HG02870 (cell line): ENCODE measurements at regions not wholly inside any gene's neighbourhood (a gene's known extent, or its start where the extent isn't known, plus 50 kb on each side); places are given as distances from the start of the nearest gene placed in this dataset.
"Not testable (repeated sequence)": the region's sequence is repeated elsewhere in the genome, so short reads cannot be mapped to it uniquely, and the experiment has no call there.

Source experiments
- ATAC-seq: cut with Tn5 transposase; IDR thresholded peaks from one replicate; pipeline ENCODE4 v1.9.1; 2021; ENCODE audit warnings: mild to moderate bottlenecking, moderate library complexity; ENCODE audit not compliant: unreplicated experiment

DNA sequence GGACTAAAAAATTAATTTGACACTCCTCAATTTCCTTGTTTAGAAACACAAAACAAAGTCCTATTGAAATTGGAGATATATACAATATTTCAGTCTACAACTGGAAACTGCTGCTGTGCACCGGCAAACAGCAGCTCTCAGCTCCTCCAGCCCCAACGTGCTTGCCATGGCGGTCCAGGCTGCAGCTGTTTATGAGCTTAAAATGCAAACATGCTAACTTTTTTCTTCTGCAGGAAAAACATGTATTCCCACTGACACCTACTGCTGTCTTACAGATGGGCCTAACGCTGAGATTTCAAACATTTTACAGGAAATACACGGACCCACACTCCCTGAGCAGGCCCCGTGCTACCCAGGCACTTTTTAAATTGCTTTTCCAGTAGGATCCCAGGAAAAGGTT is 195.5 kb downstream of the BCL11A start:
- no peak for ATAC-seq

DNA sequence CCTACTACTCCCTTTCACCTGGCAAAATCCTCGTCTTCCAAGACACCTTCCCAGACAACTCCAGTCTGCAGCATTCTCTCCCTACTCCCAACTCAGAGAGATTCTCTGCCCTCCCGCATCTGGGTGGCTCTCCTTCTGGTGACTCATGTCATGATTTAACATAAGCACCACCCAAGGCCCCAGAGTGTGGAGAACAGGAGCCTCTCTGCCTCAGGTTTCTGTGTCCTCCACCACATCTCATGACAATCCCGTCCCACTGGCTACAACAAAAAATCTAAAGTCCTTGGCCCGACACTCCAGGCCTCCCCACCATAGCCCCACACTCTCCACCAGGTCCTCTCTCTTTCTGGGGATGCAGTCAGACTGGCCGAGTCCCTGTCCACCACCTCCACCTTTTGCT is 197.1 kb downstream of the BCL11A start:
- no peak for ATAC-seq

DNA sequence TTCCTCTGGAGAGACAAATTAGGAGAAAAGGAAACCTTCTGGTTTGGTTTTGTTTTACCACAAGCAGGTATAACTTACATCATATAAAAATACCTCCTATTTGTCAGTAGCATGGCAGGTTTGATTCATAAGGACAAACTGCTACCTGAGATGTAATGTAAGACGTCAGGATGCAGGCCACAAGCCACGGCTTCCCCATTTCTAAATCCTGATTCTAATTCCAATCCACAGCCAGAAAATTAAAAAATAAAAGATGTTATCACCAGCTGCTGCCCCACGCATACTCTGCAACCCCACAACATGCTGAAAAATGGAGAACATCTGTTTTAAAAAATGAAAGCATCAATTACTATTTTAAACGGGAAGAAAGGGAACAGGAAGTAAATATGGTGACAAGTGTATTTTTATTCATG is 197.6 kb downstream of the BCL11A start:
- peak; percentile 22 for ATAC-seq

DNA sequence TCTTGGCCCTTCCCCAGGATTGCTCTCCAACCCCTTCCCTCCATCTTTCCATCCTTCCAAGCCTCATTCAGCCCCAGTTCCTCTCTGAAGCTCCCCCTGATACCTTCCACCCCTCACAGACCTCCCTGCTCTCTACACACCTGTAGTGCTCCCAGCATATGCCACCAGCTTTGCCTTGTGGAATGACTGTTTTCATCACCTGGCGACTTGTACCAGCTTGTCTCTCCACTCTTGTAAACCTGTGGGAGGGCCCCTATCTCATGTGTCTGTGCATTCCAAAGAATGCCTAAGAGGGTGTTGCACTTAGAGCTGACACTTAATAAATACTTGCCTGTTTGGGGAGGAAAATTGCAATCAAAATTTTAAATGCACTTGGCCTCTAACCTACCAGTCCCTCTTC is 198.7 kb downstream of the BCL11A start:
- ATAC-seq, result no peak

DNA sequence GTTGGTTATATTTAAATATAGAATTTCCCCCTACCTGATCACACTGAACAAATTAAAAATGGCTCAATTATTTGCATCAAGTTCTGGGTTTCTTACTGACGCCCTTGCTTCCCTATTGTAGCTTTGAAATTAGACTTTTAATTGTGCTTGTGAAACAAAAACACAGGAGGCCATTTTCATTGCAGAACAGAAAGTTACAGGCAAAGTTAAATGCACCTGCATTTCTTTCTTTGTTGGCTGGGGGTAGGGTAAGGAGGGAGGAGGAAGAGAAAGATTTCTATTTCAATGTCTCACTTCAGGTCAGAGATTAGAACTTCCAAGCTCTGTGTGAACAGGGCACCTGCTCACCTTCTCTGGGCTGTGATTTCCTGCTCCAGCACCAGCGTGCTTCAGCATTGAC is 199.6 kb downstream of the BCL11A start:
- ATAC-seq, result peak; percentile 43

DNA sequence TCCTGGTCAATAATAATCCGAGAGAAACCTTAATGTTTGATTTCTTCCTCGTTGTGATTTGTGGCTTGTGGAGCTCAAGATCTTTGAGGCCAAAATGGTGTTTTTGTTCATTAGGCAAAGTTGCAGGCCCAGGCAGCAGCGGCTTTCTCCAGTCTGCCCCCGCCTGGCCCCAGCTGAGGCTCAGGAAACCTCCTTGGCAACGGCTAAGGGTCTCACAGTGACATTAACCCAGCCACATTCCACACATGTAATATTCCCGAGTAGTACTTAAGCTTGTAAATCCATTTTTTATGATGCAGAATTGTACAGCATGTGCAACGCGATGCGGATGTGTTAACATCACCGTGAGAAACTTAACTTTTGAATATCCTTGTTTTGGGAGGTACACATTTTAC is 200.1 kb downstream of the BCL11A start:
- ATAC-seq, result peak; percentile 15

DNA sequence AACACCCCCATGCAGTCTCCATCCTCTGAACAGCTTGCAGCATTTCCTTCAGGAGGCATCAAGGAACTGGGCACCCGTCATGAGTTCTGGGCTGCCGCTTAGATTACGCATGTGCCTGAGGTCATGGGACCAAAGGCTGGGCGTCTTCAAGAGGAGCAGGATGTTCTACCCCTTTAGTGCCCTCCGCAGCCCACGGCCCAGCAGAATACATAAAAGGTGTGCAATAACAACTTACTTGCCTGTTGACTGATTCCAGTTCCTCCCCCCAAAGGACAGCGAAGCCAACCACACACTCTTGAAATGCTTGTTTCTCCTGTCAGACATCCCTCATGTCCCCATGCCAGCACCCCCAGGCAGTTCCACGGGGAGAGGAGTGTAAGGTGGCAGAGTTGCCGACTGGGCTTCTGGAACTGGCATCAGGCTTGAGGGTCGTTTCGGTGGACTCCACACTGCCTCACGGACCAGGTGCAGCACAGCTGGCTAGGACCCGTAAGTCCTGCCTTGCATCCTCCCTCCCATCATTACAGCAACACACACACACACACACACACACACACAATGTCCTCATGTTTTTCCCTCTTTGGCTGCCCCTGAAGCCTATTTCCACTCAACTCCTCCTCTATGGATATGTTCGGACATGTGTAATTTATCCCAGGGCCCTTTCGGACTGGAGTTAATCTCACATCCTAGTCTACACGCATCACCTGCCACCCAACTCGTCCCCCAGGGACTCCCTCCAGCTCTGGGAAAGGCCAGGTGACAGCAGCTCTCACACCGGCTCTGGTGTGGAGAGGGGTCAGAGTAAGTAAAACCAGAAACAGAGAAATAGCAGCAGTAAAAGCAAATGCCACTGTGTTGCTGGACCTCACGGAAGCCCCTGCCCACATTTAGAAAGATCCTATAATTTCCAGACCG is 200.7 kb downstream of the BCL11A start:
- no peak for ATAC-seq

DNA sequence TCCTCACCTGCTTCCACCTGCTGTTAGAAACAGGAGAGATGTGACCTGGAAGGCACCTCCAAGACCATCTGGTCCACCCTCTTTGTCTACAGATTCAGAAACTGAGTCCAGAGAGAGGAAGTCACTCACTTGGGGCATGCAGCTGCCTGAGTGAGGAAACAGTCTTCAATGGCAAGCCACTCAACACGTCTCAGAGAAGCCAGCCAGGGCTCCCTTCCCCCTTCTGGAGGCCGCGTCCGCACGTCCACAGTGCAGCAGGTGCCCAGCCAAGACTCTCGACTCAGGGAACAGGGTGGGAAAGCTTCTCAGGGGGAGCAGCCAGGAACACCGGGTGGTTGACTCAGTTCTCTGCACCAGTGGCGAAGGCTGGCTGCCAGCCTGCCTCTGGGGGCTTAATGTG is 201.7 kb downstream of the BCL11A start:
- ATAC-seq, result no peak

DNA sequence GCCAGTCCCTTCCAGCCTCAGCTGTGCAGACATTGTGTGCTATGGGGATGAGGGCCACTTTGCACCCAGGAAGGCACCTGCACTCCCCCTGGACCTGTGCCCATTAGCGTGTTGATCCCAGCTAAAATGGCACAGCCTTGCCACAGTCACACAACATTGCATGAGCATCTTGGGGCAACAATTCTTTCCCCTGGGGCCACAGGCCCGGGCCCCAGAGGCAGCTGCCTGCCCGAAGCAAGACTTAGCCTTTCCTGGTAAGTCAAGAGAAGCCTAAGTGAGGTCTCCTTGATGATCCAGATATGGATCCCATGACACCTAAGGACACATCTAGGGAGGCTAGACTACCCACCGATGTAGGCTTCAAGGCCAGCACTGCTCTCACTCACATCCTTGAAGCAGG is 202.1 kb downstream of the BCL11A start:
- no peak for ATAC-seq

DNA sequence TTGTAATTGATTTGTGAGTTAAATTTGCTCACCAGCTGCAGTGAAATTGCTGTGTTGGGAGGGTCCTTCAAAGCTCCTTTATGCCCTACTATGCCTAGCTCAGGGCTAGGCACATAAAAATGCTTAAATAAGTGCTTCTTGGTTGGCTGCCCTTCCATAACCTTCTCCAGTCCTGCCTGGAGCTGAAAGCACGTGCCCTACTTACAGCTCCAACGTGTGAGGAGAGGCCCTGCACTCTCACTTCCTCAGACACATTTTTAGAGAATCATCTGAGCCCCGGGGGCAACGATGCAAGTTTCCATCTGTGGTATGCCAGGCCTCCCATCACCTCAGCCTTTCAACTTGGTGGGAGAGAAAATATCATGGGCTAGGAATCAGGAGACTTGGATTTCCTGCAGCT is 202.7 kb downstream of the BCL11A start:
- no peak for ATAC-seq

DNA sequence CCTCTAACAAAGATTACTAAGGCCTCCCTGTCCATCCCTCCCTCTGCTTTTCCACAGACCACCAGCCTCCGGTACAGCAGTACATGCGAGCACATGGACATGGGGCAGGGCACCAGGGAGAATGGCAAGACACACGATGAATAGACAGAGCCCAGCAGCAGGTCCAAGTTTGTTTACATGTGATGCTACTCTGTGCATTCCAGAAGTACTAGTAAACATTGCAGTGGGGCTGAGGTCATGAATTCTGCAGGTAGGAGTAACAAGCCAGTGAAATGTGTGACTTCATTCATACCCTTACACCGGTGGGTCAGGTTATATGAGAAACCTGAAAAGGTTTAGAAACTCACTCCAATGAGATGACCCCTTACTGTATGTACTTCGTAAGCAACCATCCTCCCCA is 205.7 kb downstream of the BCL11A start:
- no peak for ATAC-seq

DNA sequence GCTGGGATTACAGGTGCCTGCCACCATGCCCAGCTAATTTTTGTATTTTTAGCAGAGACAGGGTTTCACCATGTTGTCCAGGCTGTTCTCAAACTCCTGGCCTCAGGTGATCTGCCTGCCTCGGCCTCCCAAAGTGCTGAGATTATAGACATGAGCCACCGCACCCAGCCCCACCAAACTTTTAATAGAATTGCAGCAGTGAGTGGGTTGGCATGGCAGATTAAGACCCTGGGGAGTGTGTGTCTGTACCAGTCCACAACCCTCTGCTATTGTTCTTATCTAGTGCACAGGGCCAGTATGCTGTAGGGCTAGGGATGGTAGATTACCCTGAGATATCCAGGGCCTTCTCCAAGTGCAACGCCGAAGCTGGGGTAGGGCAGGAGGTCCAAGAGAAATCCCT is 211.0 kb downstream of the BCL11A start:
- not testable (repeated sequence) for ATAC-seq

DNA sequence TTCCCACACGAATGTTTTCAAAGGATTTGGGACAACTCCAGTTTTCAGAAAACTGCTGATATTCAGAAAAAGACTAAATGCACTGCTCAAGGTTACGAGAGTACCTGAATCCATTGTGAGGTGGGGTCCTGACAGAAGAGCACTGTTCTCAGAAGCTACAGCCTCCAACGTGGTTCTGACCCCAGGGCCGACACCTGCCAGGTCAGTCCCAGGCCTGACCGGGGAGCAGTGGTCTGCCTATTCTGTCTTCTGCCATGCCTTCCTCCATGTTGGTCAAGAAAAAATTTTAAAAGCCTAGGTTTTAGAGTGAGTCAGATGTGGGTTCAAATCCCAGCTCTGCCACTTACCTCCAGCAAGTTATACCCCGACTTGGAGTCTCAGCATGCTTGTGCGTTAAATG is 212.3 kb downstream of the BCL11A start:
- no peak for ATAC-seq

DNA sequence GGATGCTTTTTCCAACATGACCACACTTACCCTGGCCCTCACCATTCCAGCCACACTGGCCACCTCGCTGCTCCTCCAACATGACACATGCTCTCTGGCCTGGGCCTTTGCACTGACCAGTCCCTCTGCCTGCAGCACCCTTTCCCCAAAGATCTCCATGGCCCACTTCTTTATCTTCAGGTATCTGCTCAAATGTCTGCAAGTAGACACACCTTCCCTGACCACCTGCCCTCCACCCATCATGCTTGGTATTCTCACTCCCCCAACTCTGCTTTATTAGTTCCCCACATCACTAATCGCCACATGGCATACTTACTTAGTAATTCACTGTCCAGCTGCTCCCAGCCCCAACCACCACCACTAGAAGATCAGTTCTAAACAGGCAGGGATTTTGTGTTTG is 214.2 kb downstream of the BCL11A start:
- no peak for ATAC-seq

DNA sequence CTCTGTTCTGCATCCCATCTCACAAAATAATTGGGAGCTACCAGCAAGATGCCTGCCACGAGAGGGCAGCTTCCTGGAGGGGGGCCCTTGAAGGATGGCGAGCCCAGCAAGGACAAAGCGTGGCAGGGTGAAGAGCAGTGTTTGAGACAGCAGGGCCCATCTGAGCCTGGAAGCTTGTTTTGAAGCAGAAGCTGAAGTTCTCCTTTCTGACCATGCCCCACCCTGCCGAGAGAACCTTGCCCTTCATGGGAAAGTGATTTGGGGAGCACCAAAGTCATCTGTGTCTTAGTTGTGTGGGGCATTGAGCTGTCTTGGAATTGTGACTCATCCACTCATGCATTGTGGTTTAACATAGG is 216.3 kb downstream of the BCL11A start:
- ATAC-seq, result no peak

DNA sequence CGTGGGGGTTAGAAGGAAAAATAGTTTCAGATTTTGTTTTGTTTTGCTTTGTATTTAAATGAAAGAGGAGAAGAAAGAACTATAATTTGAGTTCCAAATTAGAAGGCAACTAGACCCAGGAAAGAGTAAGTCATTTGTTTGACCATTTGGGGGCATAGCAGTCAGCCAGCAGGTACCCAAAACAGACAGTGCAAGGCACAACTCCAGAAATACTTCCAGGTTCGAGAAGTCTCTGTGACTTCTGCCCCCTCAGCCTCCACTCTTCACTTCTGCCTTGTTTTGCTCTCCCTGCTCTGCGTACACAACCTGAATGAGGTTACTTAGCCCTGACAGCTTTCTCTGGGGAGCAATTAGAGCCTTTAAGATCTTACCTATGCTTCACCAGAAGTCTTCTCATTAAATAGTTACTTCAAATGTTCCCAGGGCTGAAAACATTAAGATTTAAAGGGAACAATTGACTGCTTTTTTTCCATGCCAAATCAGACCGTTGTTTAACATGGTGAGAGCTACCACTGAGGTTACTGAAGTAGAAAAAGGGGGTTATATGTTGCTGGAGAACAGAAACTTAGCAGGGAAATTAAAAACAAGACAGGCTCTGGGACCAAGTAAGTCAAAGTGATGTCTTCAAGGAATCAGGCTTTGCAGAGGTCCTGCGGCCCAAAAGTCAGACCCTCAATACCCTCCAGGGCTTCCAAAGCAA is 216.9 kb downstream of the BCL11A start:
- no peak for ATAC-seq

DNA sequence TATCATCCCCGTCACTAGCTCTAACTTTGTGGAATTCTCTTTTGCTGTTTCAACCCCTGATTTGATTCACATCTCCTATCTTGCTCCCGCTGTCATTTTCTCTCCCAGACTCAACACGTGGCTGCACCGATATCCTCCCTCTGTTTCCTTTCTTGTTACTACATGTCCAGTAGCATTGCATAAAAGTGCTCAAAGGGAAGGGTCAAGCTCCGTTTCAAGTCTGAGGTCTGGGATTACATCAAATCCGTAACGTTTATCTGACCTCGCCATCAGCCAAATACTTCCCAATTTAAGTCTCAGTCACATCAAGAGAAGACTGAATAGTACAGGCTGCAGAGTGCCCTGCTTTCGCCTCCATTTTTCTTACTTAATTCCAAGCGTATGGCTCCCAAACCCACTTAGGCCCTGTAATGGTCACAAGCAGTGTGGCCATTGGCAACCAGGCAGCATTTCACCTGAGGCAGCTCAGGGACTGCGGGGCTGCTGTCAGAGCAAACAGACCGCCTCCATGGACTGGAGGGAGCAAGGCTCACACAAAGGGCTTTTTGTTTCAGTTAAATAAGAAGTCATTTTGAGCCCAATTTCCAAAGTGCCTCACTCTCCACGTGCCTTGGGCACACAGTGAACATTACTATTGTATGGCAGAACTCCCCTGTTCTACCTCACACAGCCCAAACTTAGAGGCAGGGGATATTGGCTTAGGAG is 217.8 kb downstream of the BCL11A start:
- no peak for ATAC-seq

DNA sequence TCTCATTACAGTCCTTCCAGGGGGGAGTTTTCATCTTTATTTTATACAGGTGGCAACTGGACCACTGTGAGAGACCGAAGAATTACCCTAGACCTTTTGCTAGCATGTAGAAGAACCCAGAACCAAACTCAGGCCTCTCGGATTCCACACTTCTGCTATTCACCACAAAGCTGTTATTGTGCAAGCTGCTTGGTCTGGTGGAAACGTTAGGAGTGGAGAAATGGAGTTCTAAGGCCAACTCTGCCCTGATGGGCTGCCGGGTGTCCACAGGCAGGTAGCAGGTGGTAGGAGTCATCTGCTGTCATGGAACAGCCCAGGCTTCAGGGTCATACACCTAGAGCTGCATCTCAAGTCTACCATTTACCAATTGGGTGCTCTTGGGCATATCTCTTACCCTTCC is 218.8 kb downstream of the BCL11A start:
- no peak for ATAC-seq

DNA sequence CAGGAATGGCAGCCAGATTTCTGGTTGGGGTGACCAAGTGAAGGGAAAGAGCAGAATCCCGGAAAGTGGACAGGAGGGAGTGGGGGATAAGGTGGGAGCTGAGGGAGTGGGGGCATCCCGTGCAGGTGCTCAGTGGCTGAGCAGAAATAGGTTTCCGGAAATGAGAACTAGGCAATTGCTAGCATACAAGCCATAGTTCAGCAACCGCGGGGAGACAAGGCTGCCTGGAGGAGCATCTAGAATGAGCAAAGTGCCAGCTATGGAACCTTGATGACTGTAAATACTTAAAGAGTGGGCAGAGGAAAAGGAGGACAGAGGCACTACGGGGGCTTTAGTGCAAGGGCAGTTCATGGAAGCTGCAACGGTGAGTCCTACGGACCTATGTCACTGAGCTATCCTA is 220.2 kb downstream of the BCL11A start:
- no peak for ATAC-seq

DNA sequence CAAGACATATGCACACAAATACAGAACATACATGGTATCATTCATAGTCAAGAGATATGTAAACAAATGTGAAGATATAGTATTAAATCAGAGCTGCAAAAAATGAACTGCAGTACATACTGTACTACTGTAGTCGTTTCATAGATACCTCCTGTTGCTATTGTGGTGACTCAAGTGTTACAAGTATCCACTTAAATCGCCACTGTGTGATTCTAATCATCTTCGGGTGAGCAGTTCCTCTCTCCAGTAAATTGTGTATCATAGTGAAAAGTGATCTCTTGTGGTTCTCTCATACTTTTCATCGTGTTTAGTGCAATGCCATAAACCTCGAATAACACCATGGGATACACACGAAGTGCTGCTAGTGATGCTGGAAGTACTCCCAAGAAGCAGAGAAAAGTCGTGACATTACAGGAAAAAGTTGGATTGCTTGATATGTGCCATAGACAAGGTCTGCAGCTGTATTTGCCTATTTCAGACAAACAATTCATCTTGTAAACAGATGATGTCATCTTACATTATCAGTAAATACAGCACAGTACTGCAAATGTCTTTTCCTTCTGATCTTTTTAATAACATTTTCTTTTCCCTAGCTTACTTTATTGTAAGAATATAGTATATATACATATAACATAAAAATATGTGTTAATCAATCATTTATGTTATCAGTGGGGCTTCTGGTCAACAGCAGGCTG is 222.2 kb downstream of the BCL11A start:
- no peak for ATAC-seq

DNA sequence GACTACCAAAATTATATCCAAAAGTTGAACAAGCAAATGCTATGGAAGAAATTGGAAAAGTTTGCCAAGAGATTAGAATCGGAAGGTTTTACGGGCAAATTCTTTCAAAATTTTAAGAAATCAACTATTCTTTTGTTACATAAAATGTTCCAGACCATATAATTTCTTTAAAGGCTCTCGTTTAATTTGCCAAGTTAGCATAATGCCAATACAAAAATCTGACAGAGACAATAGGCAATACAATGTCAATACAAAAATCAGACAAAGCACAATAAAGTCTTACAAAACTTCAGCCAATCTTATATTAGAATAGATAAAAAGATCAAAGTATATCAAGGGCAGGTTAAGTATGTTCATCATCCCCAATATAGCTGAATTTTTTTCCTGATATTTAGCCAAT is 224.2 kb downstream of the BCL11A start:
- ATAC-seq, result no peak
